Activated CD4-positive, alpha-beta memory T cell treated with anti-CD3 and anti-CD28 coated beads for 36 hours (primary cell): ENCODE measurements at regions not wholly inside any gene's neighbourhood (a gene's known extent, or its start where the extent isn't known, plus 50 kb on each side); places are given as distances from the start of the nearest gene placed in this dataset.

Source experiments
- CTCF ChIA-PET: fragments of 350-600 bp; sonication (Branson Sonifier 250); formaldehyde crosslinking; loops from one replicate; lab custom pipeline; 2021; ENCODE audit warnings: antibody characterized with exemption, inconsistent platforms; lab: Charles Lee
- POLR2A ChIA-PET: fragments of 350-600 bp; sonication (Branson Sonifier 250); formaldehyde crosslinking; loops from one replicate; lab custom pipeline; 2021; ENCODE audit warnings: antibody characterized with exemption; lab: Charles Lee
- DNase-seq: peaks from one replicate; pipeline ENCODE4 v3.0.0-alpha.2; 2020
- H3K27ac Mint-ChIP-seq: one replicate; pipeline ENCODE4 v1.8.0; 2021; ENCODE audit warnings: mixed read lengths
- H3K27me3 Mint-ChIP-seq: one replicate; pipeline ENCODE4 v1.8.0; 2021; ENCODE audit warnings: mixed read lengths
- H3K36me3 Mint-ChIP-seq: one replicate; pipeline ENCODE4 v1.8.0; 2021; ENCODE audit warnings: mixed read lengths
- H3K4me1 Mint-ChIP-seq: one replicate; pipeline ENCODE4 v1.8.0; 2021; ENCODE audit warnings: low read depth, mixed read lengths
- H3K4me3 Mint-ChIP-seq: one replicate; pipeline ENCODE4 v1.8.0; 2021; ENCODE audit warnings: mild to moderate bottlenecking, mixed read lengths
- H3K9me3 Mint-ChIP-seq: one replicate; pipeline ENCODE4 v1.8.0; 2021; ENCODE audit warnings: mixed read lengths
- intact Hi-C: fragments of 100-400 bp; cut with micrococcal nuclease; formaldehyde crosslinking; loops from one replicate; pipeline ENCODE4 v1.15.1; 2023

DNA sequence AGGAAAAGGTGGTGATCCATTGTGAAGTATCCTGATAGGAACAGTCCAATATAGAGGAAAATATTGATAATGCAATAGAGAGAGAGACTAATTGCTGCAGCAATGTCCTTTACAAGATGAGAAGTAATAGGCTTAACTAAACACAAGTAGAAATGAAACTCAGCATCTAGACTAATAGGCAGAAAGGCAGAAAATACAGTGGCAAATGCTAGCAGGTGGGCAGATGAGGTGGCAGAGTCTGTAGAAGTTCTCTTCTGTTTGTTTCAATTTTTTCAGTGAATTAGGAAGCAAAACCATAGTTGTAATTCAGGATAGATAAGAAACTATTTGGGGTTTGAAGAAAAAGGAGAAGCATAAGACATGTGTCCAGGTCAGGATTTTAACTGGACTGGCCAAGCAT is 236.7 kb upstream of the HS3ST5 start:
- Mint-ChIP-seq H3K36me3 (no peaks in the 10 kb centered on the region), H3K27me3 (no peaks in the 10 kb centered on the region), H3K4me1 (no peaks in the 10 kb centered on the region), H3K4me3 (no peak overlapping the region), H3K27ac (no peak overlapping the region), H3K9me3 (peaks cover 11% of the 10 kb centered on the region)
- ChIA-PET CTCF (no interaction called here), POLR2A (no interaction called here)
- DNase-seq = no peak
- intact Hi-C loops = no loop called here

DNA sequence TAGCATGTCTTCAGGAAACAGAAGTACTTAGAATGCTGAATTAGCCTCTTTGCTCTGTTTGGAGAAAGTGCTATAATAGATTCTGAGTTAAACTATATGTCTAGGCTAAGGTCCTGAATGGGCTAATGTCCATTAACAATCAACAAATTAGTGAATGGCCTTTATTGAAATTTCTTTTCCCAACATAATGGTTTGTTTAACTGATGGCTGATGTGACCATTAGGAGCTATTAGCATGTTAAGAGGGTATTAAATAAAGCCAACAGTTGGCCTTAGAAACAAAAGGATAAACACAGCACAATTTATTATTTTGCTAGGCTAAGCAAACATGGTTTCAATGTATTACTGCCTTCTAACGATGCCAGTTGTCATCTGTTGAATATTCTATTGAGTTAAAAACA is 234.3 kb upstream of the HS3ST5 start:
- DNase-seq = no peak
- Mint-ChIP-seq H3K36me3 (no peaks in the 10 kb centered on the region), H3K27me3 (no peaks in the 10 kb centered on the region), H3K4me3 (no peak overlapping the region), H3K4me1 (no peaks in the 10 kb centered on the region), H3K27ac (no peak overlapping the region), H3K9me3 (peaks cover 10% of the 10 kb centered on the region)
- intact Hi-C loops = no loop called here
- CTCF ChIA-PET = no interaction called here
- POLR2A ChIA-PET = no interaction called here

DNA sequence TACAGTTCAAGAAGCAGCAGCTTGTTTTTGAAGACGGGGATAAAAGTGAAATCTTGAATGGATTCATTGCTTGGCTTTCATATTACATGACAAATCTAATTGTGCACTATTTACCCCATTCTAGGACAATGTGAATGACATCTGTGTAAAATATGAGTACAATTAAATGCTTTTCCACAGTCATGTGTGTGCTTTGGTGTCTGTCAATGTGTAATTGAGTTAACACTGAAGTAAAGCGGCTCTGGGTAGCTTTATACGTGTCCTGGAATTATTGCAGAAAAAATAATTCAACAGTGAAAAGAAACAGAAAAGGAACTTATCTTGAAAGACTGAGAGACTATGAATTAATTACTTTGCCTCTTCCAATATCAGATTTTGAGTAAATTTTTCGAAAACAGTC is 233.5 kb upstream of the HS3ST5 start:
- DNase-seq = no peak
- ChIA-PET CTCF (no interaction called here), POLR2A (no interaction called here)
- Mint-ChIP-seq H3K27me3 (no peaks in the 10 kb centered on the region), H3K4me3 (no peak overlapping the region), H3K4me1 (no peaks in the 10 kb centered on the region), H3K27ac (no peak overlapping the region), H3K36me3 (no peaks in the 10 kb centered on the region), H3K9me3 (peaks cover 7% of the 10 kb centered on the region)
- intact Hi-C loops = no loop called here

DNA sequence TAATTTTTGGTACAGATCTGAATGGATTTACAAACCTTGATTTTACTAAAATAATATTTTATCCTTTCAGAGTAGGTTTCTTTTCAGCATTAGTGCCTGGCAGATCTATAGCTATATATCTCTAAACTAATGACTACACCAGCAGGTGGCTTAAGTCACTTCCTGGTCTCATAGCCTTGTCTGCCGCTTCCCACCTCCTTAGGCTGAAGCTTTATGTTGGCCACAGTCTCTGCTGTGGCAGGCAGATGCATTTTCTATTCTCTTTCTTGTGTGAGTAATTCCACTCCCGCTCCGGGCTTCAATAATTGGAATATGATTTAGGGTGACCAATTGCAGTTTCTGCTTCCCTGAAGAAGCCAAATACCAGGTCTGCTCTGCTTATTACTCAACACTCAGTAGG is 226.8 kb upstream of the HS3ST5 start:
- Mint-ChIP-seq H3K27ac (no peak overlapping the region), H3K36me3 (no peaks in the 10 kb centered on the region), H3K9me3 (peaks cover 6% of the 10 kb centered on the region), H3K4me1 (no peaks in the 10 kb centered on the region), H3K27me3 (no peaks in the 10 kb centered on the region), H3K4me3 (no peak overlapping the region)
- CTCF ChIA-PET = no interaction called here
- no peak for DNase-seq
- POLR2A ChIA-PET = no interaction called here
- intact Hi-C loops = no loop called here

DNA sequence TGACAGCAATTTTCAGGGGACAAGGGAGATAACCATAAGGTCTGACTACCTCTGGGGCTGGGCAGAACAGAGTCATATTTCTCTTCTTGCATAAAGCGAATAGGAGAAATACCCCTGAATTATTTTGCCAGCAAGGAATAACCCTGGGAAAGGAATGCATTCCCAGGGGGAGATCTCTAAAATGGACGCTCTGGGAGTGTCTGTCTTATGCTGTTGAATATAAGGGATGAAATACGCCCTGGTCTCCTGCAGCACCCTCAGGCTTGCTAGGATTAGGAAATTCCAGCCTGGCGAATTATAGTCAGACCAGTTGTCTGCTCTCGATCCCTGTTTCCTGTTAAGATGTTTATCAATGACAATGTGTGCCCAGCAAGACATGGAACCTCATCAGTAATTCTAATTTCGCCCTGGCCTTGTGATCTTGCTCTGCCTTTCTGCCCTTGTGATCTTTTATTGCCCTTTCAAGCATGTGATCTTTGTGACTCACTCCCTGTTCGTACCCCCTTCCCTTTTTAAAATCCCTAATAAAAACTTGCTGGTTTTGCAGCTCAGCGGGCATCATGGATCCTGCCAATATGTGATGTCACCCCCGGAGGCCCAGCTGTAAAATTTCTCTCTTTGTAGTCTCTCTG is 221.6 kb upstream of the HS3ST5 start:
- intact Hi-C loops = no loop called here
- ChIA-PET CTCF (no interaction called here), POLR2A (no interaction called here)

DNA sequence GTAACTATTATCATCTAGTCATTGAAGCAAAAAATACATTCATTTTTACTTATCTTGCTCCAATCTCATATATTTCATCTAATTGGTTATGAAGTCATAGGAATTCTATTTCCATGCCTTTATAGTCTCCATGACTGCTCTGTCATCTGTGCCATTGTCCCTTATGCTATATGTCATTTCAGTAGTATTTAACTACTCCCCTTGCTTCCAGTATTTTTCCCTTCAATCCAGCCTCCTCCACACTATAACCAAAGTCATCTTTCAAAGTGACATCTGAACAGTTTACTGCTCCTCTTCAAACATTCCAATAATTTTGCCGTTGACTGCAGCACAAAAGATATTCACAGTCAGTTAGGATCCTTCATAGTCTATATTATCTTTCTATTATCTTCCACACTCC is 216.6 kb upstream of the HS3ST5 start:
- Mint-ChIP-seq H3K4me1 (no peaks in the 10 kb centered on the region), H3K27me3 (no peaks in the 10 kb centered on the region), H3K36me3 (no peaks in the 10 kb centered on the region), H3K4me3 (no peak overlapping the region), H3K27ac (no peak overlapping the region), H3K9me3 (peaks cover 18% of the 10 kb centered on the region)
- POLR2A ChIA-PET = no interaction called here
- intact Hi-C loops = no loop called here
- DNase-seq = no peak
- CTCF ChIA-PET = no interaction called here

More for the DNA sequence above, 221.6 kb upstream of the HS3ST5 start:
- H3K27ac Mint-ChIP-seq = no peak overlapping the region
- no peak for DNase-seq
- H3K27me3 Mint-ChIP-seq = no peaks in the 10 kb centered on the region
- no peaks in the 10 kb centered on the region for H3K4me1 Mint-ChIP-seq
- no peak overlapping the region for H3K4me3 Mint-ChIP-seq
- no peaks in the 10 kb centered on the region for H3K36me3 Mint-ChIP-seq
- peaks cover 14% of the 10 kb centered on the region for H3K9me3 Mint-ChIP-seq

DNA sequence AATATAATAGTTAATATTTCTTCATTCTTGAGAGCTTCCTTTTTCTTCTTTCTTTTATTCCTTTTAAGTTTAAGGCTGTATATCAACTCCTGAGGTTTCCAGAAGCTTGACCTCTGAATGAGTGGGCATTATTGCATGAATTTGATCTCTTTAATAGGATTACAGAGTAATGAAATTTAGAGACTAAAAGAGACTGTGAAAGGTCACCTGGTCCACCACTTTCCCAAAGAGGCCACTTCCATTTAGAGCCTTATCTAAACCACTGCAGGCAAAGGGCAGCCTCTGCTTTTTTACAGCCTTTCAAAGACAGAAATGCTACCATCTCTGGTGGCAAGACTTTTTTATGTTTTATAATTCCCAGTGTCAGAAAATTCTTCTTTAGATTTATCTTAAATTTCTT is 215.3 kb upstream of the HS3ST5 start:
- Mint-ChIP-seq H3K4me1 (no peaks in the 10 kb centered on the region), H3K36me3 (no peaks in the 10 kb centered on the region), H3K9me3 (peaks cover 10% of the 10 kb centered on the region), H3K27ac (no peak overlapping the region), H3K4me3 (no peak overlapping the region), H3K27me3 (no peaks in the 10 kb centered on the region)
- POLR2A ChIA-PET = no interaction called here
- CTCF ChIA-PET = no interaction called here
- intact Hi-C loops = no loop called here
- DNase-seq = no peak

DNA sequence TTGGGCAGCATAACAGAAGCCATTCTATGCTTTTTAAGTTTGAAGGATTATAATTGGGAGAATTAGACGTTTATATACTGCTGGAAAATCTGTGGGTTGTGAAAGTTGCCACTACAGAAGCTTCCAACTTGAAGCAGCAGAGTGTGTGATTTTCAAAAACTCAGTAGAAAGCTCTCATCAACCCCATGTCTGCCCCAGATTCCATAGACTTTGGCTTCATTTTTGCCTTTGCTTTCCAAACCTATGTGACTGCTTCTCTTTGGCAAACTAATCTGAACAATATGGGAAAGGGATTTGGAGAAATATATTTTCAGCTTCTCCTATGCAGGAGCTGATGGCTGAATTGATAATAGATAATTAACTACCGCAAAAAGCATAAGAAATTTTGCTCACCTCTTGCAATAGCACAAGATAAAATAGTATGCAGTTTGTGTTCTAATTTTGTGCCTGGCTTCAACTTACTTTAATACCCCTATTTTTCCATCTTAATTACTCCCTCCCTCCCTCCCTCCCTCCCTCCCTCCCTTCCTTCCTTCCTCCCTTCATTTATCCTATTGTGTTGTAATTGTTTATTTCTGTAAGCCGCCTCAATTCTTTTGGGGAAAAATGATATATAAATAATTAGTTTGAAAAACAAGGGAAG is 214.1 kb upstream of the HS3ST5 start:
- no peaks in the 10 kb centered on the region for H3K36me3 Mint-ChIP-seq
- H3K4me1 Mint-ChIP-seq = no peaks in the 10 kb centered on the region
- POLR2A ChIA-PET = no interaction called here
- CTCF ChIA-PET = no interaction called here
- DNase-seq = no peak
- intact Hi-C loops = no loop called here
- no peak overlapping the region for H3K4me3 Mint-ChIP-seq
- no peaks in the 10 kb centered on the region for H3K27me3 Mint-ChIP-seq
- peaks cover 14% of the 10 kb centered on the region for H3K9me3 Mint-ChIP-seq
- no peak overlapping the region for H3K27ac Mint-ChIP-seq

DNA sequence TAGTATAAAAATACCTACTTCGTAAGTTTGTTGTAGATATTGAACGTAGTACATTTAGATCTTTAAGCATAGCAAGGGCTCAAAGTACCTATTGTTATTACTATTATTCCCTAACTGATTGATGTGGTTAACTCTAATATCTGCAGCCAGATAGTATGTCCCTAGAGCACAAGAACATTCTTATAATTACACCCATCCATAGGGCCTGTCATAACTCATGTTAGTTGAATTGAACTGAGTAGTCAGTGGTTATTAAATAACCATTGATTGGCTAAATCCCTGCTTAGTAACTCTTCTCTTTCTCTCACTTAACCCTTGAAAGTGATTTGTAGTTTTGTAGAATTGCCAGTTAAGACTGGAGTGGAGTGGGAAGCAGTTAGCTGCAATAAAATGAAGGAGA is 207.5 kb upstream of the HS3ST5 start:
- no peak overlapping the region for H3K4me3 Mint-ChIP-seq
- H3K36me3 Mint-ChIP-seq = no peaks in the 10 kb centered on the region
- intact Hi-C loops = no loop called here
- no peaks in the 10 kb centered on the region for H3K4me1 Mint-ChIP-seq
- ChIA-PET POLR2A (no interaction called here), CTCF (no interaction called here)
- H3K27ac Mint-ChIP-seq = no peak overlapping the region
- peaks cover 9% of the 10 kb centered on the region for H3K9me3 Mint-ChIP-seq
- no peak for DNase-seq
- H3K27me3 Mint-ChIP-seq = no peaks in the 10 kb centered on the region

DNA sequence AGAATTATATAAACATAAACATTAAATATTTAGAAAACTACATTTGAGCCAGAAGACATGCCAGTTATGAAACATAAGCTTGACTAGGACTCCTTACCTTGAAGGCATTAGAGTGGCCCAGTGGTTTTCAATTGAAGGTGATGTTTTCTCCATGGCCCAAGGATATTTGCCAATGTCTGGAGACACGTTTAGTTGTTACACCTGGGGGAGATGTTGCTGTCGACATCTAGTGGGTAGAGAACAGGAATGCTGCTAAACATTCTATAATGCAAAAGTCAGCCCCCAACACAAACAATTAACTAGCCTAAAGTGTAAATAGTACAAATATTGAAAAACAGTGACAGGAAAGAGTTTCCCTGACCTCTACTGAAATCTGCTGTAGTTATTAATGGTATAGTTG is 200.9 kb upstream of the HS3ST5 start:
- intact Hi-C loops = no loop called here
- CTCF ChIA-PET = interaction anchor here (0.6 kb wide), 1 partner anchor 114 kb away, joined by 3 read pairs; no protein-coding TSS in a partner anchor
- DNase-seq = no peak
- Mint-ChIP-seq H3K27ac (no peak overlapping the region), H3K9me3 (no peaks in the 10 kb centered on the region), H3K27me3 (no peaks in the 10 kb centered on the region), H3K4me3 (no peak overlapping the region), H3K36me3 (no peaks in the 10 kb centered on the region), H3K4me1 (no peaks in the 10 kb centered on the region)
- POLR2A ChIA-PET = no interaction called here

DNA sequence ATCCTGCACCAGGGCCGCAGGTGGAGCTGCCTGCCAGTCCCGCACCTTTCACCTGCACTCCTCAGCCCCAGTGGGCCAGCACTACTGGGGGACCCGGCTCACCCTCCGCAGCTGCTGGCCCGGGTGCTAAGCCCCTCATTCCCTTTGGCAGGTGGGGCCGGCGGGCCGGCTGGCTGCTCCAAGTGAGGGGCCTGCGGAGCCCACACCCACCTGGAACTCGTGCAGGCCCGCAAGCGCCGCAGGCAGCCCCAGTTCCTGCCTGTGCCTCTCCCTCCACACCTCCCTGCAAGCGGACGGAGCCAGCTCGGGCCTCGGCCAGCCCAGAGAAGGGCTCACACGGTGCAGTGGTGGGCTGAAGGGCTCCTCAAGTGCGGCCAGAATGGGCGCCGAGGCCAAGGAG is 199.0 kb upstream of the HS3ST5 start:
- no peaks in the 10 kb centered on the region for H3K9me3 Mint-ChIP-seq
- POLR2A ChIA-PET = no interaction called here
- H3K27ac Mint-ChIP-seq = no peak overlapping the region
- no peaks in the 10 kb centered on the region for H3K36me3 Mint-ChIP-seq
- no peak for DNase-seq
- intact Hi-C loops = no loop called here
- H3K4me1 Mint-ChIP-seq = no peaks in the 10 kb centered on the region
- CTCF ChIA-PET = no interaction called here
- no peaks in the 10 kb centered on the region for H3K27me3 Mint-ChIP-seq
- no peak overlapping the region for H3K4me3 Mint-ChIP-seq

DNA sequence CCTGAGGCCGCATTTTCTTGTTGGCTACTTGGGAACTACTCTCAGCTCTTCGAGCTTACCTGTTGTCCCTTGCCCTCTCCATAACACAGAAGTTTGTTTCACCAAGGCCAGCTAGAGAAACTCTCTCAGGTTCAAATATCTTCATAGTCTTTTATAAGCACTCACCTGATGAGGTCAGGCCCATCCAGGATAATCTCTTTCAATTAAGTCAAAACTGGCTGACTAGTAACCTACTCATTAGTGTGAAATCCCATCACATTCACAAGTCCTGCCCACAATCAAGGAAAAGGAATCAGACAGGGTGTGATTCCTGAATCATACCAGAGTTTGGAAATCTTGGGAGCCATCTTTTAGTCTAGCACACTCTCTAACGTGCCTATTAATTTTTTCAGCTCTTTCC is 195.2 kb upstream of the HS3ST5 start:
- intact Hi-C loops = no loop called here
- Mint-ChIP-seq H3K9me3 (no peaks in the 10 kb centered on the region), H3K4me1 (no peaks in the 10 kb centered on the region), H3K4me3 (no peak overlapping the region), H3K27ac (no peak overlapping the region), H3K27me3 (no peaks in the 10 kb centered on the region), H3K36me3 (no peaks in the 10 kb centered on the region)
- CTCF ChIA-PET = no interaction called here
- no peak for DNase-seq
- POLR2A ChIA-PET = no interaction called here

DNA sequence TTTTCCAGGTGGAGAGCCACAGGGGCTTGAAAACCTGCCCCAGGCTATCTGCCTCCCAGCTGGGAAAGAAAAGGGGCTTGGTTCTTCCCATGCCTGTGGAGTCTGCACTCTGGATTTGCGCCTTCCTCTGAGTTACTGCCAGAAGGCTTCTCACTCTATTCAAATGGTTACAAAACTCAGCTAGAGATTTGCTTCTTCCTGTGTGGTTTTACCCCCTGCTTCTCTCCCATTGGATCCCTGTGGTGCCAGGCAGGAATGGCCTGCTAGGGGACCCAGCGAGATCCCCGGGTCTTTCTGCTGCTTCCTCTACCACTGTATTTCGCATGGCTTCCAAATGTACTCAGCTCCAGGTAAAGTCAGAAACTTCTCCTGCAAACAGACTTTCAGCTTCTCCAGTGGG is 192.0 kb upstream of the HS3ST5 start:
- ChIA-PET POLR2A (no interaction called here), CTCF (no interaction called here)
- Mint-ChIP-seq H3K27ac (no peak overlapping the region), H3K27me3 (no peaks in the 10 kb centered on the region), H3K4me1 (no peaks in the 10 kb centered on the region), H3K36me3 (no peaks in the 10 kb centered on the region), H3K4me3 (no peak overlapping the region), H3K9me3 (no peaks in the 10 kb centered on the region)
- intact Hi-C loops = no loop called here
- DNase-seq = no peak
